Vagina (tissue), 2 donors: ENCODE measurements at regions not wholly inside any gene's neighbourhood (a gene's known extent, or its start where the extent isn't known, plus 50 kb on each side); places are given as distances from the start of the nearest gene placed in this dataset.

Source experiments
- POLR2AphosphoS5 ChIP-seq, 2 donors: sonication (generic); formaldehyde crosslinking; IDR thresholded peaks; one replicate each; pipeline ENCODE4 v1.9.0; 2017; ENCODE audit warnings: antibody characterized with exemption in 2 of 2, mild to moderate bottlenecking in 2 of 2, low read depth in 1 of 2; ENCODE audit not compliant: insufficient read depth in 1 of 2
- TF ChIP-seq, protein P1 (sequence below), 3 experiments: fragments of 450-650 bp in 2 of 3; fragments of 200-600 bp in 1 of 3; sonication (generic) in 1 of 3; IDR thresholded peaks; one replicate each; pipeline ENCODE4 v1.5.1; 2017 to 2019; ENCODE audit warnings: antibody characterized with exemption in 3 of 3, mild to moderate bottlenecking in 2 of 3, moderate library complexity in 2 of 3

DNA sequence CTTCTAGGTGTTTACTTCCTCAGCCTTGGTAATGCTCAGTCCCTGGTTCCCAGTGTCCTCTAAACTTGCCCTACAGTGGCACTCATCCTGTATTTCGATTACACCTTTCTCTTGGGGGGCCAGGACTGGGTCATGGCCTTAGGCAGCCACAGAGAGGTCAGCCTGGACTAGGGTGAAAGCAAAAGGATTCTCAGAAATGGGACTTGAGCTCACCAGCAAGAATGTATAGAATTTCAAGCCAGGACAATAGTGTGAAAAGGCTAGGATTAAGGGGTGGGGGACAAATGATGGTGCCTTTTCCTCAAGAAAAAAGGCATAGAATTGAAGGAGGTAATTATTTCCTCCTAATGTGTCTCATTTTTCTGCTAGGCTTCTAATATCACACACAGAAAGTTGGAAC lies 166.8 kb upstream of the RUNX1 start:
- TF ChIP-seq, protein P1, sequence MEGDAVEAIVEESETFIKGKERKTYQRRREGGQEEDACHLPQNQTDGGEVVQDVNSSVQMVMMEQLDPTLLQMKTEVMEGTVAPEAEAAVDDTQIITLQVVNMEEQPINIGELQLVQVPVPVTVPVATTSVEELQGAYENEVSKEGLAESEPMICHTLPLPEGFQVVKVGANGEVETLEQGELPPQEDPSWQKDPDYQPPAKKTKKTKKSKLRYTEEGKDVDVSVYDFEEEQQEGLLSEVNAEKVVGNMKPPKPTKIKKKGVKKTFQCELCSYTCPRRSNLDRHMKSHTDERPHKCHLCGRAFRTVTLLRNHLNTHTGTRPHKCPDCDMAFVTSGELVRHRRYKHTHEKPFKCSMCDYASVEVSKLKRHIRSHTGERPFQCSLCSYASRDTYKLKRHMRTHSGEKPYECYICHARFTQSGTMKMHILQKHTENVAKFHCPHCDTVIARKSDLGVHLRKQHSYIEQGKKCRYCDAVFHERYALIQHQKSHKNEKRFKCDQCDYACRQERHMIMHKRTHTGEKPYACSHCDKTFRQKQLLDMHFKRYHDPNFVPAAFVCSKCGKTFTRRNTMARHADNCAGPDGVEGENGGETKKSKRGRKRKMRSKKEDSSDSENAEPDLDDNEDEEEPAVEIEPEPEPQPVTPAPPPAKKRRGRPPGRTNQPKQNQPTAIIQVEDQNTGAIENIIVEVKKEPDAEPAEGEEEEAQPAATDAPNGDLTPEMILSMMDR (IDR thresholded peaks at IDR 0.05): no peak
- TF ChIP-seq POLR2AphosphoS5 (IDR thresholded peaks at IDR 0.05; ENCODE audit: insufficient read depth in 1 of 2, low read depth in 1 of 2): no peak
